ENCODE measurements at regions not wholly inside any gene's neighbourhood (a gene's known extent, or its start where the extent isn't known, plus 50 kb on each side); places are given as distances from the start of the nearest gene placed in this dataset.
"Not testable (repeated sequence)": the region's sequence is repeated elsewhere in the genome, so short reads cannot be mapped to it uniquely, and the experiment has no call there.

GRCh38 chr7:149704507-149704906 is 68.9 kb downstream of the ZNF467 start:
- TF ChIP-seq CTCF (IDR thresholded peaks at IDR 0.05; ENCODE audit: control insufficient read depth, insufficient read depth, low read depth, low read length, missing control alignments), result no peak
- DNase-seq (ENCODE audit: low read depth), result no peak
- H3K4me3 ChIP-seq (ENCODE audit: control insufficient read depth, low read depth, low read length), result no peak overlapping the region

- DNase-seq (ENCODE audit: low read depth), result no peak
Measured at GRCh38 chr7:149703044-149703650, 70.2 kb downstream of the ZNF467 start.

GRCh38 chr7:149701495-149702240 is 71.7 kb downstream of the ZNF467 start:
- H3K4me3 ChIP-seq (ENCODE audit: control insufficient read depth, low read depth, low read length), result no peak overlapping the region
- no peak for TF ChIP-seq CTCF (IDR thresholded peaks at IDR 0.05; ENCODE audit: control insufficient read depth, insufficient read depth, low read depth, low read length, missing control alignments)
- no peak for DNase-seq (ENCODE audit: low read depth)

More at GRCh38 chr7:149703044-149703650, 70.2 kb downstream of the ZNF467 start:
- no peak for TF ChIP-seq CTCF (IDR thresholded peaks at IDR 0.05; ENCODE audit: control insufficient read depth, insufficient read depth, low read depth, low read length, missing control alignments)
- H3K4me3 ChIP-seq (ENCODE audit: control insufficient read depth, low read depth, low read length), result no peak overlapping the region

- DNase-seq (ENCODE audit: low read depth); H3K4me3 ChIP-seq (ENCODE audit: control insufficient read depth, low read depth, low read length): not testable (repeated sequence)
Measured at GRCh38 chr7:149697767-149698166, 75.6 kb downstream of the ZNF467 start.

- no peak overlapping the region for H3K4me3 ChIP-seq (ENCODE audit: control insufficient read depth, low read depth, low read length)
- TF ChIP-seq CTCF (IDR thresholded peaks at IDR 0.05; ENCODE audit: control insufficient read depth, insufficient read depth, low read depth, low read length, missing control alignments), result no peak
Measured at GRCh38 chr7:149696280-149696679, 77.1 kb downstream of the ZNF467 start.

GRCh38 chr7:149692557-149692982 is 80.8 kb downstream of the ZNF467 start:
- H3K4me3 ChIP-seq (ENCODE audit: control insufficient read depth, low read depth, low read length), result no peak overlapping the region
- TF ChIP-seq CTCF (IDR thresholded peaks at IDR 0.05; ENCODE audit: control insufficient read depth, insufficient read depth, low read depth, low read length, missing control alignments), result no peak
- no peak for DNase-seq (ENCODE audit: low read depth)

More at GRCh38 chr7:149696280-149696679, 77.1 kb downstream of the ZNF467 start:
- DNase-seq (ENCODE audit: low read depth), result no peak

GRCh38 chr7:149692056-149692455 is 81.3 kb downstream of the ZNF467 start:
- DNase-seq (ENCODE audit: low read depth), result no peak
- no peak for TF ChIP-seq CTCF (IDR thresholded peaks at IDR 0.05; ENCODE audit: control insufficient read depth, insufficient read depth, low read depth, low read length, missing control alignments)
- no peak overlapping the region for H3K4me3 ChIP-seq (ENCODE audit: control insufficient read depth, low read depth, low read length)

Data from AG09309 (cell line).